A549 (cell line): ENCODE measurements at regions not wholly inside any gene's neighbourhood (a gene's known extent, or its start where the extent isn't known, plus 50 kb on each side); places are given as distances from the start of the nearest gene placed in this dataset.

ENCODE experiments used
- ATAC-seq, 2 experiments: fragments of 200-7000 bp in 1 of 2; fragments of >200 bp in 1 of 2; cut with Nextera tagmentation in 1 of 2; cut with Tn5 transposase in 1 of 2; 3 replicates each; pipeline versions ENCODE4 v1.8.0 to v1.9.1; 2018 to 2020; ENCODE audit warnings: mild to moderate bottlenecking in 1 of 2, moderate library complexity in 1 of 2
- CTCF ChIA-PET: fragments of 300-600 bp; sonication (Branson Sonifier 250); formaldehyde crosslinking; extraction: SDS; loops from one replicate; lab custom pipeline; 2021; ENCODE audit warnings: antibody characterized with exemption, inconsistent platforms; lab: Yijun Ruan, JAX
- POLR2A ChIA-PET: fragments of 350-600 bp; formaldehyde crosslinking; extraction: SDS; loops from one replicate; lab custom pipeline; 2021; ENCODE audit warnings: antibody characterized with exemption, inconsistent platforms; lab: Yijun Ruan, JAX
- DNase-seq, 2 experiments: peaks; one replicate each; pipeline versions ENCODE4 v3.0.0 to v3.0.0-alpha.2; 2011 to 2016; ENCODE audit warnings: low read depth in 1 of 2, low spot score in 1 of 2
- FAIRE-seq: peaks from 2 replicates; lab custom pipeline; 2011; peaks lifted over from hg19 to GRCh38; lab: Jason Lieb, UNC
- H3K27ac ChIP-seq, 2 experiments: fragments of >200 bp; sonication (Bioruptor Twin); formaldehyde crosslinking; 3 replicates each; pipeline ENCODE4 v1.5.1; 2016 to 2017
- H3K4me1 ChIP-seq: fragments of >200 bp; sonication (Bioruptor Twin); formaldehyde crosslinking; 3 replicates; pipeline ENCODE4 v1.6.1; 2016
- H3K4me2 ChIP-seq: fragments of >200 bp; sonication (Bioruptor Twin); formaldehyde crosslinking; 3 replicates; pipeline ENCODE4 v1.6.1; 2016
- H3K4me3 ChIP-seq: fragments of >200 bp; sonication (Bioruptor Twin); formaldehyde crosslinking; 3 replicates; pipeline ENCODE4 v1.5.1; 2016
- H3K9me3 ChIP-seq: fragments of >200 bp; sonication (Bioruptor Twin); formaldehyde crosslinking; 3 replicates; pipeline ENCODE4 v1.6.1; 2016
- ATOH8 ChIP-seq: fragments of 250-450 bp; sonication (Bioruptor Pico); IDR thresholded peaks from 2 replicates; pipeline ENCODE4 v1.5.0; 2020; ENCODE audit warnings: low read depth, mild to moderate bottlenecking, moderate library complexity
- BHLHE40 ChIP-seq: IDR thresholded peaks from 2 replicates; pipeline ENCODE4 v1.6.1; 2012; ENCODE audit warnings: low read depth, low read length, inconsistent platforms
- CEBPB ChIP-seq, 2 experiments: fragments of >200 bp in 1 of 2; sonication (Bioruptor Twin) in 1 of 2; formaldehyde crosslinking in 1 of 2; IDR thresholded peaks; 2 replicates each; pipeline ENCODE4 v1.6.1; 2012 to 2016
- CHD2 ChIP-seq: fragments of 150-350 bp; IDR thresholded peaks from 2 replicates; pipeline ENCODE4 v1.6.1; 2014; ENCODE audit warnings: low read length; ENCODE audit not compliant: partially characterized antibody
- CTCF ChIP-seq: fragments of >200 bp; sonication (Bioruptor Twin); formaldehyde crosslinking; IDR thresholded peaks from 3 replicates; pipeline ENCODE4 v1.5.1; 2016
- ELK1 ChIP-seq: fragments of 150-350 bp; IDR thresholded peaks from 2 replicates; pipeline ENCODE4 v1.6.1; 2014; ENCODE audit warnings: low read depth, mild to moderate bottlenecking, low read length
- EP300 ChIP-seq, 2 experiments: fragments of >200 bp; sonication (Bioruptor Twin); formaldehyde crosslinking; IDR thresholded peaks; 2 replicates in 1 of 2; 3 replicates in 1 of 2; pipeline ENCODE4 v1.6.1; 2016 to 2017
- ESRRA ChIP-seq: fragments of 150-350 bp; IDR thresholded peaks from 2 replicates; pipeline ENCODE4 v1.6.1; 2014; ENCODE audit warnings: mild to moderate bottlenecking, low read length, borderline replicate concordance
- FOSL2 ChIP-seq, 2 experiments: fragments of 450-650 bp in 1 of 2; fragments of >200 bp in 1 of 2; sonication (Bioruptor Twin) in 1 of 2; formaldehyde crosslinking; IDR thresholded peaks; 2 replicates each; pipeline versions ENCODE4 v1.5.0 to v1.6.1; 2016 to 2020; ENCODE audit warnings: mild to moderate bottlenecking in 1 of 2, moderate library complexity in 1 of 2
- FOXS1 ChIP-seq: fragments of 250-450 bp; sonication (Bioruptor Pico); IDR thresholded peaks from 2 replicates; pipeline ENCODE4 v1.5.0; 2020; ENCODE audit warnings: mild to moderate bottlenecking, moderate library complexity
- GATA3 ChIP-seq: IDR thresholded peaks from 2 replicates; pipeline ENCODE4 v1.6.1; 2012; ENCODE audit warnings: borderline replicate concordance
- HOXA7 ChIP-seq: fragments of 250-450 bp; sonication (Bioruptor Pico); IDR thresholded peaks from 2 replicates; pipeline ENCODE4 v1.5.0; 2020; ENCODE audit warnings: mild to moderate bottlenecking, moderate library complexity
- JUN ChIP-seq, 2 experiments: fragments of >200 bp; sonication (Bioruptor Twin); formaldehyde crosslinking; IDR thresholded peaks; 2 replicates in 1 of 2; 3 replicates in 1 of 2; pipeline ENCODE4 v1.6.1; 2016 to 2017
- JUNB ChIP-seq: fragments of >200 bp; sonication (Bioruptor Twin); formaldehyde crosslinking; IDR thresholded peaks from 2 replicates; pipeline ENCODE4 v1.6.1; 2016
- KDM1A ChIP-seq: fragments of 200-600 bp; sonication (generic); IDR thresholded peaks from 2 replicates; pipeline ENCODE4 v1.6.1; 2016; ENCODE audit warnings: low read depth, mild to moderate bottlenecking
- KDM5A ChIP-seq: fragments of 200-600 bp; sonication (generic); IDR thresholded peaks from 2 replicates; pipeline ENCODE4 v1.6.1; 2016; ENCODE audit warnings: antibody characterized with exemption, mild to moderate bottlenecking
- MAFK ChIP-seq: fragments of 450-650 bp; IDR thresholded peaks from 2 replicates; pipeline ENCODE4 v1.6.1; 2014; ENCODE audit not compliant: partially characterized antibody
- NFE2L2 ChIP-seq: fragments of 150-350 bp; conservative IDR thresholded peaks from 2 replicates; pipeline ENCODE4 v1.6.1; 2014; ENCODE audit warnings: low read length
- NPAS2 ChIP-seq: fragments of 250-450 bp; sonication (Bioruptor Pico); IDR thresholded peaks from 2 replicates; pipeline ENCODE4 v1.8.0; 2022; ENCODE audit warnings: mild to moderate bottlenecking, moderate library complexity, borderline replicate concordance
- PHF8 ChIP-seq: fragments of 200-600 bp; sonication (generic); IDR thresholded peaks from 2 replicates; pipeline ENCODE4 v1.6.1; 2016; ENCODE audit warnings: low read depth, mild to moderate bottlenecking, antibody characterized with exemption, moderate library complexity, borderline replicate concordance
- RCOR1 ChIP-seq: fragments of 150-350 bp; IDR thresholded peaks from 2 replicates; pipeline ENCODE4 v1.6.1; 2014; ENCODE audit warnings: antibody characterized with exemption, low read length, low read depth
- SREBF2 ChIP-seq: fragments of 450-650 bp; IDR thresholded peaks from 2 replicates; pipeline ENCODE4 v1.6.1; 2014; ENCODE audit warnings: mild to moderate bottlenecking, moderate library complexity
- WGBS: methylation state at CpG from one replicate; pipeline ENCODE4 v1.1.6; 2017; ENCODE audit errors: missing lambda C conversion rate; 5-methylcytosine and 5-hydroxymethylcytosine counted together
- TF ChIP-seq, protein P1 (sequence below): fragments of 450-650 bp; IDR thresholded peaks from 2 replicates; pipeline ENCODE4 v1.6.1; 2014; ENCODE audit warnings: antibody characterized with exemption
- TF ChIP-seq, protein P2 (sequence below): fragments of >200 bp; sonication (Bioruptor Twin); formaldehyde crosslinking; IDR thresholded peaks from 3 replicates; pipeline ENCODE4 v1.6.1; 2016
- TF ChIP-seq, protein P3 (sequence below): IDR thresholded peaks from 2 replicates; pipeline ENCODE4 v1.6.1; 2012; ENCODE audit warnings: low read depth, borderline replicate concordance

DNA sequence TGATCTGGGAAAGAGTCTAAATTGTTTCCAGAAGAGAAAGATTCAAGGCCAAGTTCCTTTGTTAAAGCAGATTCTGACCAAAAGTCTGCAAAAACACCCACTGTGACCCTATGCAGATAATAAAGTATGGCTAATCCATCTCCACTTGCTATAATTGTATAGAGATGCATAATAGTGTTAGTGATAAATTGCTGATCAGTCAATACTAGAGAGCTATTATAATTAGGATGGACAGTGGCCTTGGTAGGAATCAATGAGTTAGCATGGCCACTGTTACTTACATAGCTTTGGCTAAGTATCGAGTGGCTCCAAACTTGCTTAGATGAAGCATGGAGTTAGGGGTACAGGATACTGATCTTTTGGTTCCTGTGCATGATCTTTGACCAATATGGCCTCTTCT lies 683.4 kb upstream of the MEF2C start:
- H3K4me3 ChIP-seq: no peak overlapping the region
- FAIRE-seq (no peak), ATAC-seq (no peak), DNase-seq (no peak)
- H3K4me2 ChIP-seq: no peak overlapping the region
- ChIA-PET POLR2A (no interaction called here), CTCF (no interaction called here)
- WGBS: 0% methylated on average over 1 of the region's 1 CpG
- H3K27ac ChIP-seq: no peak overlapping the region
- no peaks in the 10 kb centered on the region for H3K4me1 ChIP-seq
- TF ChIP-seq GATA3 (no peak), MAFK (peak; percentile 57)
- no peaks in the 10 kb centered on the region for H3K9me3 ChIP-seq

DNA sequence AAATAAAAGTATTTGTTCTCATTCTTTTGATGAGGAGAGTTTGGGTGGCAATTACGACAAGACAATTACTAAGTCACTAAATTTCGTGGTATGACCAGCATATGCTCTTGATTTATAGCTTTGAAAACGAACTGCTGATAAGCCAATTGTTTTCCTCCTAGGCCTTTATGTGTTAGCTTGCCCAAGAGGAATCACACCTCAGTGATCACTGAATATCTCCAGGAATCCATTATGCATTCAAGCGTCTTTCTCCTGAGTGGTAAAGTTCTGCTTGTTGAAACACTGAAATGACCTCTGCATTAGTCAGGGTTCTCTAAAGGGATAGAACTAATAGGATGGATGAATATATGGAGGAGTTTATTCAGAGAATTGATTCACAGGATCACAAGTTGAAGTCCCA lies 677.7 kb upstream of the MEF2C start:
- ATAC-seq (no peak), DNase-seq (no peak), FAIRE-seq (no peak)
- Histone ChIP-seq H3K4me2 (no peak overlapping the region), H3K4me1 (no peaks in the 10 kb centered on the region), H3K9me3 (no peaks in the 10 kb centered on the region), H3K4me3 (no peak overlapping the region), H3K27ac (no peak overlapping the region)
- CTCF ChIA-PET: no interaction called here
- POLR2A ChIA-PET: no interaction called here
- under 1% methylated on average over 4 of the region's 4 CpGs for WGBS
- TF ChIP-seq CHD2 (no peak), PHF8 (no peak), EP300 (IDR thresholded peaks at IDR 0.05) (no peak), SREBF2 (no peak), NPAS2 (no peak), ELK1 (no peak)

- FAIRE-seq (no peak), ATAC-seq (no peak), DNase-seq (peak; percentile 16 to 33)
- CTCF ChIA-PET: no interaction called here
- Histone ChIP-seq H3K4me1 (no peaks in the 10 kb centered on the region), H3K4me3 (no peak overlapping the region), H3K4me2 (no peak overlapping the region), H3K27ac (no peak overlapping the region), H3K9me3 (no peaks in the 10 kb centered on the region)
- POLR2A ChIA-PET: no interaction called here
- 2% methylated on average over 5 of the region's 5 CpGs for WGBS
- peak in 1 of 2 experiments; percentile 49; a peak in 1 of 4 replicates for TF ChIP-seq CEBPB (IDR thresholded peaks at IDR 0.05)
- peak; percentile 59 for TF ChIP-seq JUNB
- TF ChIP-seq FOSL2 (IDR thresholded peaks at IDR 0.05): peak; percentile 58
- TF ChIP-seq FOSL2 (CRISPR knock-in tag; IDR thresholded peaks at IDR 0.05): peak; percentile 76
- TF ChIP-seq, protein P1, sequence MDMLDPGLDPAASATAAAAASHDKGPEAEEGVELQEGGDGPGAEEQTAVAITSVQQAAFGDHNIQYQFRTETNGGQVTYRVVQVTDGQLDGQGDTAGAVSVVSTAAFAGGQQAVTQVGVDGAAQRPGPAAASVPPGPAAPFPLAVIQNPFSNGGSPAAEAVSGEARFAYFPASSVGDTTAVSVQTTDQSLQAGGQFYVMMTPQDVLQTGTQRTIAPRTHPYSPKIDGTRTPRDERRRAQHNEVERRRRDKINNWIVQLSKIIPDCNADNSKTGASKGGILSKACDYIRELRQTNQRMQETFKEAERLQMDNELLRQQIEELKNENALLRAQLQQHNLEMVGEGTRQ: no peak
Observed at GRCh38 chr5:89556215-89556913, 673.4 kb upstream of the MEF2C start.

GRCh38 chr5:89546657-89547056 lies 663.7 kb upstream of the MEF2C start:
- Histone ChIP-seq H3K9me3 (no peaks in the 10 kb centered on the region), H3K27ac (no peak overlapping the region), H3K4me2 (no peak overlapping the region), H3K4me3 (no peak overlapping the region), H3K4me1 (no peaks in the 10 kb centered on the region)
- FAIRE-seq (no peak), ATAC-seq (no peak), DNase-seq (no peak)
- WGBS: 2% methylated on average over 1 of the region's 1 CpG
- CTCF ChIA-PET: no interaction called here
- POLR2A ChIA-PET: no interaction called here
- TF ChIP-seq ATOH8 (CRISPR knock-in tag): no peak
- no peak for TF ChIP-seq NFE2L2
- TF ChIP-seq HOXA7 (CRISPR knock-in tag): no peak
- TF ChIP-seq ESRRA: no peak
- no peak for TF ChIP-seq JUNB
- TF ChIP-seq, protein P2, sequence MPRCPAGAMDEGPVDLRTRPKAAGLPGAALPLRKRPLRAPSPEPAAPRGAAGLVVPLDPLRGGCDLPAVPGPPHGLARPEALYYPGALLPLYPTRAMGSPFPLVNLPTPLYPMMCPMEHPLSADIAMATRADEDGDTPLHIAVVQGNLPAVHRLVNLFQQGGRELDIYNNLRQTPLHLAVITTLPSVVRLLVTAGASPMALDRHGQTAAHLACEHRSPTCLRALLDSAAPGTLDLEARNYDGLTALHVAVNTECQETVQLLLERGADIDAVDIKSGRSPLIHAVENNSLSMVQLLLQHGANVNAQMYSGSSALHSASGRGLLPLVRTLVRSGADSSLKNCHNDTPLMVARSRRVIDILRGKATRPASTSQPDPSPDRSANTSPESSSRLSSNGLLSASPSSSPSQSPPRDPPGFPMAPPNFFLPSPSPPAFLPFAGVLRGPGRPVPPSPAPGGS: no peak
- TF ChIP-seq, protein P3, sequence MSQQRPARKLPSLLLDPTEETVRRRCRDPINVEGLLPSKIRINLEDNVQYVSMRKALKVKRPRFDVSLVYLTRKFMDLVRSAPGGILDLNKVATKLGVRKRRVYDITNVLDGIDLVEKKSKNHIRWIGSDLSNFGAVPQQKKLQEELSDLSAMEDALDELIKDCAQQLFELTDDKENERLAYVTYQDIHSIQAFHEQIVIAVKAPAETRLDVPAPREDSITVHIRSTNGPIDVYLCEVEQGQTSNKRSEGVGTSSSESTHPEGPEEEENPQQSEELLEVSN: no peak
- TF ChIP-seq FOXS1 (CRISPR knock-in tag): no peak
- TF ChIP-seq CTCF: no peak
- TF ChIP-seq RCOR1: no peak
- TF ChIP-seq BHLHE40: no peak
- TF ChIP-seq JUN (IDR thresholded peaks at IDR 0.05): no peak
- TF ChIP-seq KDM1A: no peak
- no peak for TF ChIP-seq KDM5A
